ENCODE measurements at regions not wholly inside any gene's neighbourhood (a gene's known extent, or its start where the extent isn't known, plus 50 kb on each side); places are given as distances from the start of the nearest gene placed in this dataset.

- no peak overlapping the region for H3K4me3 ChIP-seq (ENCODE audit: low read depth, low read length)
- DNase-seq (ENCODE audit: low read depth) = no peak
- TF ChIP-seq CTCF (conservative IDR thresholded peaks at IDR 0.05; ENCODE audit: low read depth, low read length) = no peak
Observed at GRCh38 chr18:34549367-34549766, 160.7 kb upstream of the DTNA start.

- no peak overlapping the region for H3K4me3 ChIP-seq (ENCODE audit: low read depth, low read length)
- DNase-seq (ENCODE audit: low read depth) = no peak
- no peak for TF ChIP-seq CTCF (conservative IDR thresholded peaks at IDR 0.05; ENCODE audit: low read depth, low read length)
Observed at GRCh38 chr18:34550156-34550555, 159.9 kb upstream of the DTNA start.

GRCh38 chr18:34550902-34551301, 159.2 kb upstream of the DTNA start:
- H3K4me3 ChIP-seq (ENCODE audit: low read depth, low read length) = no peak overlapping the region
- TF ChIP-seq CTCF (conservative IDR thresholded peaks at IDR 0.05; ENCODE audit: low read depth, low read length) = no peak
- no peak for DNase-seq (ENCODE audit: low read depth)

GRCh38 chr18:34551824-34552223, 158.3 kb upstream of the DTNA start:
- no peak for TF ChIP-seq CTCF (conservative IDR thresholded peaks at IDR 0.05; ENCODE audit: low read depth, low read length)
- DNase-seq (ENCODE audit: low read depth) = no peak
- H3K4me3 ChIP-seq (ENCODE audit: low read depth, low read length) = no peak overlapping the region

GRCh38 chr18:34562252-34562870, 147.7 kb upstream of the DTNA start:
- no peak for DNase-seq (ENCODE audit: low read depth)
- no peak for TF ChIP-seq CTCF (conservative IDR thresholded peaks at IDR 0.05; ENCODE audit: low read depth, low read length)

GRCh38 chr18:34567857-34568256, 142.2 kb upstream of the DTNA start:
- H3K4me3 ChIP-seq (ENCODE audit: low read depth, low read length) = no peak overlapping the region
- DNase-seq (ENCODE audit: low read depth) = no peak
- TF ChIP-seq CTCF (conservative IDR thresholded peaks at IDR 0.05; ENCODE audit: low read depth, low read length) = no peak

More at GRCh38 chr18:34562252-34562870, 147.7 kb upstream of the DTNA start:
- H3K4me3 ChIP-seq (ENCODE audit: low read depth, low read length) = no peak overlapping the region

- TF ChIP-seq CTCF (conservative IDR thresholded peaks at IDR 0.05; ENCODE audit: low read depth, low read length) = no peak
- no peak overlapping the region for H3K4me3 ChIP-seq (ENCODE audit: low read depth, low read length)
- no peak for DNase-seq (ENCODE audit: low read depth)
Observed at GRCh38 chr18:34576622-34577021, 133.5 kb upstream of the DTNA start.
